Stimulated activated CD4-positive, alpha-beta T cell treated with anti-CD3 and anti-CD28 coated beads, Interleukin-12 subunit alpha, Interleukin-12 subunit beta, amount 100 ng/mL, for 48 hours (primary cell): ENCODE measurements at regions not wholly inside any gene's neighbourhood (a gene's known extent, or its start where the extent isn't known, plus 50 kb on each side); places are given as distances from the start of the nearest gene placed in this dataset.
"Not testable (repeated sequence)": the region's sequence is repeated elsewhere in the genome, so short reads cannot be mapped to it uniquely, and the experiment has no call there.

ENCODE experiments used
- DNase-seq, 3 donors: peaks; one replicate each; pipeline ENCODE4 v3.0.0-alpha.2; 2020; ENCODE audit warnings: low read depth in 2 of 3, low spot score in 1 of 3

DNA sequence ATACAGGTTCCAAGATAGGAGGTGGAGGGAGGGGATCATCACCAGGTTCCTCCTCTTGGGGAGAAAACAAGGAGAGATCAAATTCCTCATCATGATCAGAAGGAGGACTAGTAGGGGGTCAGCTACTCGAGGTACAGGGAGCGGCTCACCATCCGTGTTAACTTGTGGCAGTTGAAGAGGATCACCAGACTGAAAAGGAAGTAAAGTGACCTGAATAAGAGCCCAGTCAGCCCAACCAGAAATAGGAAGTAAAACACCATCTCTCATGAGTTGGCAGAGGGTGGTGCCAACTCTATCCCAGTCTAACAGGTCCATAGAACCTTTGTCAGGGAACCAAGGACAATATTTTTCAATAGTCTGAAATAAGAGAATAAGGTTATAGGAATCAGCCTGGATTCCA, 213.1 kb upstream of the KCNN2 start:
- DNase-seq: not testable (repeated sequence)

DNA sequence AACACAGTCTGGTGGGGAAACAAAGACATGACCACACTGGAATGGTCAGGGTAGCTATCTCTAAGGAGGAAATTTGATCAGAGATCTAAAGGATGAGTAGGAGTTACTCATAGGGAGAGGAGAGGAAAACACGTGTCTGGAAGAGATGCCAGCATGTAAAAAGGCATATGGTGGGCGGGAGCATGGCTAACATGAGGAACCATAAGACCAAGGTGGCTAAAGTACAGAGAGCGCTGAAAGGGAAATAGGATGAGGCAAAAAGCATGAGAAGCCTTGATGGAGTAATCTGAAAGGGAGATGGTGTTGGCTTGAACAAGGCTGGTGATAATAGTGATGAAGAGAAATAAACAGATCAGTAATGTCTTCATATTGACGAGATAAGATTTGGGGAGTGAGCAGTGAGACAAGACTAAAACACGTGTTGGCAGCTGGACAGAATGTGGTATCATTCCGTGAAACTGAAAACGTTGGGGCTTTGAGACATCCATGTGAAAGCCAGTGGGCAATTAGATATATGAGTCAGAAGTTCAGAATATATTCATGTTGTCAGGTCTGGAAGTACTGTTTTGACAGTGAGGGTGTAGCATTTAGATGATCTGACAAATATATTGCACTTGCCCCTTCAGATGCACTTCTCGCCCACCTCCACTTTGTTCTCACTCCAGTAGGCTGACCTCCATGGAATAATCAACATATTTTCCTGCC, 209.1 kb upstream of the KCNN2 start:
- DNase-seq: no peak

DNA sequence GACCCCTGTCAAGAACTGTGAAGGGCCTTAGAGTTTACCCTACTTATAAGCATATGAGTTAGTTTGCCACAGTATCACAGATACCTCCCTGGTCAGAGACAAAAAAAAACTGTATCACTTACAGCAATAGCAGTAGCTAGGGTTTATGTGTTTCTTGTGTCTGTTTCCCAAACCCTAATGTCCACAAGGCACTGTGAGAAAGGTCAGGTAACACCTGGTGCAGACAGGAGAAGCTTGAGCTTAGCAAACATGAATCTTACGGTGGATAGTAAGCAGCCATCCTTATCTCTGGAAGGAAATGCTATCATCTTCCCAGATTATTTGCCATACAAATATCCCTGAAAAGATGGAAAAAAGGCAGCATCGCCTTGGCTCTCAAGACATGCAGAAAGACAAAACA, 208.5 kb upstream of the KCNN2 start:
- no peak for DNase-seq

DNA sequence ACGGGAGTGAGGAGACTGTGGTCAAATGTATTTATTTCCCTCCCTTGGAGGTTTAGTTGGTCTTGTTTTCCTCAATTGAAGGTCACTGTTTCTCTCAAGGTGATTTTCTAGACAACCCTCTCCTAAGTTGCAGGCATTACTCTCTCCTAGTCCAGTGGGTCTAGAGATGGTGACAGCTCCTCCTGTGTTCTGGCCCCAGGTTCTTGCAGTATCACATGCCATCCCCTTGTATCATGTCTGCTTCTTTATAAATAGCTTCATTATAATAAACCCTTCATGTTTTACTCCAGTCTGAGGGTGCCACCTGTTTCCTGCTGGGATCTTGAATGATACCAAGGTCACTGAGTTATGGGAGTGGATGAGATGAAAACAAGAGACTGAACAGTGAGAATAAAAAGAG, 208.0 kb upstream of the KCNN2 start:
- DNase-seq: no peak

DNA sequence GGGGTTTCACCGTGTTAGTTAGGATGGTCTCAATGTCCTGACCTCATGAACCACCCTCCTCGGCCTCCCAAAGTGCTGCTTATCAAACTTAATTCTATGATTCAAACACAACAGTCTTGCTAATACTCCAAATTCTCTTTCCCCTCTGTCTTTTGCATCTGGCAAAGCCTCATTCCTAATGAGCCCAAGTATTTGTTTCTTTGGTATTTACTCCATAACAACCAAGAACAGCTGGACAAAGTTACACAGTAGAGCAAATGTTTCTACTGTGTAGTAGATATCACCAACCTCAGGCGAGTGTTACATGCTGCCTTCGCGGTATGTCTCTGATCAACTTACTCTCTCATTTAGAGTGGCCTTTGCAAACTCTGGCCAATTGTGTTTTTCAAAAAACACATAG, 195.8 kb upstream of the KCNN2 start:
- DNase-seq: no peak

DNA sequence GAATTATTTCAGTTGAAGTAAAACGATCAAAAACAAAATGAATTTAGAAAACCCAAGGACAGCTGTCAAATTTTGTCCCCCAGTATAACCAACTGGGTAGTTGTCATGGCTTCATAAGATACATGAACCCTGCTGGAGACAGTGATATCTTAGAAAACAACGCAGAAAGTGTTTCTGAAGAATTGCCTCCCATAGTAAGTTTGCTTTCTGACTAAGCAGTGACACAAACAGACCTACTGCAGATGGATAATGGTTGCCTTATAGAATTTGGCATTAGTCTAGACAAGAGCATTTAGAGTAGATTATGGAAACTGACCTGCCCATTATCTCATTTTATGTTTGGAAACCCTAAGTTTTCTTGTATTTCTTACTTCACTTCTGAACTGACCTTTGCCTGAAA, 187.7 kb upstream of the KCNN2 start:
- DNase-seq: no peak

DNA sequence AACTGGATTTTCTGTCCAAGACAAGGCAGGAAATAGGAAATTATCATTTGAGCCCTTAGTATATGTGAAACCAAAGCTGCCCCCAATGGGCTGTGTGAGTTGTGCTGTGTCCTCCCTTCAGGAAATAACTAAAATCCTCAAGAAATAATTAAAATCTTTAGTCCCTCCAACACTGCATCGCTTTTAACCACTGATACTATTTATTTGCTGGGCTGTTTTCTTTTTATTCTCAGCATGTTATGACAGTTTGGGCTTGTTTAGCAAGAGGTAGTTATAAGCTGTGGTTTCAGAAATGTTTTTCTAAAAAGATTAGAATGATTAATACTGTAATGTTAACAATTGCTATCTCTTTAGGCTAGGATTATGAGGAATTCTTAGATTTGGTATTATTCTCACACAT, 187.0 kb upstream of the KCNN2 start:
- DNase-seq: no peak

DNA sequence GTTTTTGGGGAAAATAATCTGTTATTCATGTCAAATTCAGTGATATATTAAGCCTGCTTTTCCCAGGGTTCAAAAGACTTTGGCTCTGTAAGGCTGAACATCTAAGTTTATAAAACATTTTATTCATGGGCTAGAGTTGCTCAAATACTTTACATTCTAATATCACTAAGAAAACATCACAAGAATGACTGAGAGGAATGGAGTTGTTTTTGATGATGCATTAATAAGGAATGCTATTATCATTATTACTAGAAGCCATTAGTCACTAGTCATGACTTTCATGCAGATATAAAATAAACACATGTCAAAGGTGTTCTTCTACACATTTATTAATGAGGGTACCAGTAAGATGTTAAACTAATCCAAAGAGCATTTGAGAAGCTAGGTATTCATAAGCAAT, 185.5 kb upstream of the KCNN2 start:
- no peak for DNase-seq

DNA sequence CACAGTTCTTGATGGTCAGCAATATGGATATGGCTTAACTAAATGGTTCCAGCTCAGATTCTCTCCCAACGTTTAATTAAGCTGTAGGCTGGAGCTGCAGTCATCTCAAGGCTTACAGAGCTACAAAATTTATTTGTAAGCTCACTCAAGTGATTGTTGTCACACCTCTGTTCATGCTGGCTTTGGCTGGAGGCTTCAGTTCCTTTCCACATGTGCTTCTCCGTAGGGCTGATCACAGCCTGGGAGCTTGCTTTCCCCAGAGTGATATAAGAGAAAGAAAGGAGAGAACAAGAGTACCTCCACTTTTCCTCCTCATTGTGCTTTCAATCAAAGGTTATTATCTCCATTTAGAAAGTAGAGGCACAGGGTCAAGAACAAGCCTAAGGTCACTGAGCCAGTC, 182.7 kb upstream of the KCNN2 start:
- DNase-seq: no peak

DNA sequence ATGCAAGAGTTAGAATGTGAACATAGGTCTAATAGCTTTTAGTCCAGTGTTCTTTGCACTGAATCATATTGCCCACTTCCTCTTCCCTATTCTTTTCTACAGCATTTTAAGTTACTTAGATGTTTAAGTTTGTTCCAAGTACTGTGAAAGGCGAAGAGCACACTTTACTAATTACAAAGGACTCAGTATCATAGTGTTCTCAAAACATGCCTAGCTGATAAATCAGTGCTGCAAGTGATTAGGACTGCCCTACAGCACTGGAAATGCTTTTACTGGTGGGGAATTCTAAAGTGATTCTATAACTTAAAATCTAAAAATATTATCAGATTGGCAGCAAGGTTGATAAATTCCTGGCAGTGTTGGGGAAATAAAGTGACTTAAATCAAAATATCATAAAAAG, 177.9 kb upstream of the KCNN2 start:
- no peak for DNase-seq

DNA sequence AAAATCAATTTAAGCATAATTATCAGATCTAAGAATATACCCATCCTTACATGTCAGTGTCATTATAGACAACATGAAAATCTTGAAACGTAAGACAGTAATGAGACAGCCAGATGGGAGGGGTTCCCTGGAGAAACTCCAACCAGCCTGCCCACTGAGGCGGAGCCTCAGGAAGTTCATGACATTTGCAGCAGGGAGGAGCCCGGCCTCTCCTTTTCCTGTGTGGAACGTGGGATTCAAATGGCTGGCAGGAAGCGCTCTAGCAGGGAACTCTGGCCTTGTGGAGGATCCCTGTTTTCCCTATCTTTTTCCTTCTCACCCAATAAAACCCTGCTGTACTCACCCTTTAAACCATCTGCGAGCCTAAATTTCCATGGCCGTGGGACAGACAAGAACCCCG, 176.6 kb upstream of the KCNN2 start:
- no peak for DNase-seq

DNA sequence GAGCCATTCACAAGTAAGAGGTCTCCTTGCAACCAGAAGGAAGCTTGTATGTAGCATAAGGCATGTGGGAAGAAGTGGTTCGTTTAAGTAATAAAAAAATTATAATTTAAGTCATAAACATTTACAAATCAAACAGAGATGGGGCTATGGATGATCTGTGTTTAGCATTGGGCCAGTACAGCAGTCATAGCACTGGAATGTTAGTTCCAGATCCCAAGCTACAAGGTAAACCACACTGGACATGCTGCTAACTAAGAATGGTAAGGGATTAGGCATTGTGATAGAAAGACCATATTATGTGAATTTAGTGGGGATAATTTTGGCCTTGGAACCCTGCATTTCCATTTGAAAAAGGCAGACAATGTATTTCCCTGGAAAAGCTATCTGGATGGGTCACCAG, 170.4 kb upstream of the KCNN2 start:
- DNase-seq: no peak

DNA sequence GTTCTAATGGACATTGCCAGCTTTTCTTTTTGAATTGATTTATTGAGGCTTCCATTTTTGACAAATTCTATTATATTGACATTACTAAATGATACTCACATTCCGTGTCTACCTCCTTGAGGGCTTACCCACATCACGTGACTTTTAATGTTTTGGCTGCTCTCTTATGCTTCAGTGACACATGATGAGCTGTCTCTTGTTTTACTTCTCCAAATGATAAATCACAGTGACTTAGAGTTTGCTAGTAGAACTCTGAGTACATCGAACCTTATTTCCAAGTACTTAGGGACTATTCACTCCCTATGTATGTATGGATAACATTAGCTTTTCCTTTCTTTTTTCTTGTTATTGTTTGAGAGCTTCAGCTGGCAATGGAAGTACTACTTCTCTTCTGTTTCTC, 169.8 kb upstream of the KCNN2 start:
- DNase-seq: no peak

DNA sequence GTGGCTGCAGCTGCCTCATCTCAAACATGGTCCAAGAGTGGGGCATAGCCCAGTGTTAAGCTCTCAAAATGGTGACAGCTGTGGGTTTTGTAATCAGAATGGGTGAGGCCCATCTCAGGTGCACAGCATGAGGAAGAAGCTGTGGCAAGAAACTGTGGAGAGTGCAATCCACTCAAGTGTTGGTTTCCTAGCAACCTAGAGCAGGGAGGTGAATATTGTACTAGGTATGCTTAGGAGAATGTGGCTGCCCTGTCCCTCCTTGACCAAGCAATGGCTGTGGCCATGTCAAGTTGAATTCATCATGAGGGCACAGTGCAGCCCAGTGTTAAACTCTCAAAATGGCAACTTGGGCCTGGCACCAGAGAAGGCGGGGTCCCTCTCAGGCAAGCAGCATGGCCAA, 160.5 kb upstream of the KCNN2 start:
- no peak for DNase-seq

DNA sequence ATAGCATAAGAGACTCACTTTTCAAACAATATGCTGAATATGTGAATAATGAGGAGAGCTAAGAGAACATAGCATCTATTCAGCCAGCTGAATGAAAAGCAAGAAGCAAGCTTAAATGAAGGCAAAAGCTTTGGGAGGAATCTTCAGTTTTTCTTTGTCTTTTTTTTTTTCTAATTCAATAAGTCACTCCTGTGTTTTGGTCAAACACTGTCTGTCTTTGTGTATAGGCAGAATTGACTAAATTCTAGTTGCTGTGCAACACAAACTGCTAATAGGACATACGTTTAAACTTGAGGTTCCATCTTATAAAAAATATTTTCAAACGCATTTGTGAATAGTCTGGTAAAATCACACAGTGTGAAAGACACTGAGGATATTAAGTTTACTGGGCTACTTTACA, 156.9 kb upstream of the KCNN2 start:
- DNase-seq: no peak

DNA sequence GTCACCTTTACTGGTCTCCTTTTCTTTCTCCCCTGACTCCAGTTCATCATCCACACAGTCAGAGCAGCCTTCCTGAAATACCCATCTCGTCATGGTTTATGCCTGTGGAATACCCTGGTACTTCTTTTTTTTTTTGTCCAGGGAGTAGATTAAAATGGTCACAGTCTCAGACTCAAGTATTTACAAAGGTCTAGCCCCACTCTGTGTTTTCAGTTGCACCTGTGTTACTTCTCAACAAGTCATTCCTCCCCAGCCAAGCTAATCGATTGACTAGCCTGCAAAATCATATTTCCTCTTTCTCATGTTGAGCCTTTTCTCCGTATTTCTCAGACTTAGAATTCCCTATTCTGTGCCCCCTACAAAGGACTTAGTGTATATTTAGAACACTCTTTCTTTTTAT, 155.2 kb upstream of the KCNN2 start:
- DNase-seq: no peak

DNA sequence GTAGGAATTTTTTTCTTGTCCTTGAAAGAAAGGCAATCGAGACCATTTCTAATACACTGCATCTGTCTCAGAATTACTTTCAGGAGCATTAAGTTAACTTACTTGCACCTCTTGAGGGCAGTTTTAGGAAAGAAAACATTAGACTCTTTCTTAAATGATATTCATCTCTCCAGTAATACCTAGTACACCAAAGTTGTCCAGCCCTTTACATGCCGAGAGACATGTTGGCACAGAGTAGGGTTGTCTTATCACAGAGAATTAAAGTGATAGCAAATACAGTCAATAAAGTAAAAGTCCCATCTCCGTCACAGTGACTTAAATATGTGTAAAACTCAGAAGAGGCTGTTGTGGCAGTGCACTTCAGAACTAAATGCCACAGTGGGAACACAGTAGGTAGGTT, 154.3 kb upstream of the KCNN2 start:
- no peak for DNase-seq

DNA sequence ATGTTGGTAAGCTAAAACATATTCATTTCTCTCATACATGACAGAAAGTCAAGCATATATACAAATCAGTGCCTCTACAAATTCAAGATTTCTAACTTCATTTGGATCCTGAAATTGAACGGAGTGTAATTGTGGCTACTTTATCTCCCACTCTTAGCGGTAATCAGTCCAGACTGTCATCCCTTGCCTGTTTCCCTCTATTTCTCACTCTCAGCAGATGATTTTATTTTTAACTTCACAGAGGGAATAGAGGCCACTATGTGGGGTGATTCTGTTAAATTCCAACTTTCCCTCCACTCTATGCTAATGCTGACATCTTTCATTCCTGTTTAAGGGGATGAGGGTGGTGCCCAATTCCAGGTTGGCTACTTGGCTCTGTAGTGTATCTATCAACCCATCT, 153.8 kb upstream of the KCNN2 start:
- DNase-seq: no peak

DNA sequence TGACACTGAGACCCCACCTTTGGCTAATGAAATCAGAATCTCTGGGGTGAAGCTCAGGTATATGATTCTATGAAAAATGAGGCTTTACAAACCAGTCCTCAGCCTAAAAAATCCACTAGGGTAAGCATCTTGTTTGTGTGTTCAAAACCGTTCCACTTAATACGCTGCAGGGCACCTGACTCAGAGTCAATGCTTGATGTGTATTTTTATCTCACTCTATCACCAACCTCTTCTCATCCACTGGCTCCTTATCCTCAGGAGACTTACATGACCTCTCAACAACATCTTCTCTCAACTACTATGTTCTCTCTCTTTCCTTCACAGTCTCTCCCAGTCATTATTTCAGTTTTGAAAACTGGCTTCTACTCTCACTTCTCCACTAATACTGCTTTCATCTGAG, 153.3 kb upstream of the KCNN2 start:
- DNase-seq: no peak

DNA sequence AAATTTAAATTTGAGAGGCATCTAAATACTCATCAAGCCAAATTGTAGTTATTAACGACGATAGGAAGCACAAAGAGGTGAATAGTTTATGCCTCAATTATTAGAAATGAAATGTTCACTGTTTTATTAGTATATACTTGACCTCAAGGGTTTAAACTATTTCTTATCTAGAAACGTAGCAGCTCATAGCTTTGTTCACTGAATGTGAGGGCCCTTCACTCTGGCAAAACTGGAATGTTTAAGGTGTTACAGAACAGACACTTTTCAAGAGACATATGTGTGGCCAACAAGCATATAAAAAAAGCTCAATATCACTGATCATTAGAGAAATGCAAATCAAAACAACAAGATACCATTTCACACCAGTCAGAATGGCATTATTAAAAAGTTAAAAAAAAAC, 151.2 kb upstream of the KCNN2 start:
- DNase-seq: no peak

DNA sequence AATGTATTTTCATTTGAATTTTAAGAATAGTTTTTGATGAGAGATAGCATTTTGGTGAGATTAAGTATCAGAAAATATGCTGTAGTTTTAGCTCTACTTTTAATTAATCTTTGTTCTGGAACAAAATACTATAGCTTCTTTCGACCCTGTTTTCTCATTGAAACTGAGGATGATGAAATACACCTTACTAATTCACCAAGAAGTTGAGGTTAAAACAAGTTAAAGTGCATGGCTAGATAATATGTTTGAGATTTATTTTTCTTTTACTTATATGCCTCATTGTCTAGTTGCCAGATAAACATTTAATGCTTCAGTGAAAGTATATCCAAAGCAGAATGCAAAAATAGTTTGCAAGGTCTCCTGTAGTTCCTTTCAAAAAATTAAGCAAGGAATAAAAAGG, 140.1 kb upstream of the KCNN2 start:
- no peak for DNase-seq

DNA sequence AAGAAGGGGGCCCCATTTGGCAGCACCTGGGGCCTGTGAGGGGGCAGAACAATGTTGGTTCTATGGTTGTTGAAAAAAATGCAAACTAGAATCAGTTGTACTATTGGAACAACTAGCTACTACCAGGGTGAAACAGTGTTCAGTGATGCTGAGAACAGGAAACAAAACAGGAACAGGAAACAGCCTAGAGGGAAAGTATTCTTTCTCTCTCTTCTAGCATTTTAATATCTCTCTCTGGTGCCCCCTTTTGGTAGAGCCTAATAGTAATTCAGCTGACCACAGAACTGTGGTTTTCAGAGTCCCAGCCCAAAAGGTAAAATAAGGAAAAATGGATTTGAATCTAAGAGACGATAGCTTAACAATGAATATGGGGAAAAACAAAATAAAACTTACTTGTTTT, 138.0 kb upstream of the KCNN2 start:
- no peak for DNase-seq

DNA sequence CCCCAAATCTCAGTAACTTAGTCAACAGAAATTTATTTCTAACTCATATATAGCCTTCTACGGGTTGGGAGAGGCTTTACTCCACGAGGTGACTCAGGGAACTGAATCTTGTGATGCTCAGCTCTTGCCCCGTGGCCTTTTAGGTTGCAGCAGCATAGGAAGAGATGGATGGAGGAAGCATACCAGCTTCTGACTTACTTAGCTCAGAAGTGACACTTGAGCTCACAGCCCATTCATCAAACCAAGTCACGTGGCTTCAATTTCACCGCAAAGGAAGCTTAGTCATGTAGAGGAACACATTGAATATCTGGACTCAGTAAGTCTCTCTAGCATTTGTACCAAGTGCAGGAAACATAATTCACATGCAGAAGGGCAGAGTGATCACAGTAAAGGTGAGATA, 124.1 kb upstream of the KCNN2 start:
- DNase-seq: no peak

DNA sequence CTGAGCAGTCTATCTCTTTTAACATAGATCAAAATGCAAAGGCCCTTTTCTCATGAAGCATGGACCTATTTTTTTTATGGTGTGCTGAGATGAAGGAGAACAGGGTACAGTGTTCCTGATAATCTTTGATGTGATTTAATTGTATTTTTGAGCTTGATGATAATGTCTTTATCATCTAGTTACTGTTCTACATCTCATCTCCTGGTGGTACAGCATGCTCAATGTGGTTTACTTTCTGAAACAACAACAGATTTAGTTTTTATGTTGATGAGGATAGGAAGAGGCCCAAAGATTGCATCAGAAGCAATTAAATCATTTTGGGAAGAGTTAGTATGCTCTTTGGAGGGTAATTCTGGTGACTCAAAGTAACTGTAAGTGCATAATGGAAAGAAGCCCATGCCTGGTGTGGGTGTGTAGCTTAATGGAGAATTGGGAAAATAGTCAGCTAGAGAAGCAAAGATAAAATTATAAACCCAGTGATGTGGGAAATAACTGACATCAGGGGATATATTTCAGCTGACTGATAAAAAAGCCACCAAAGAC, 123.0 kb upstream of the KCNN2 start:
- DNase-seq: no peak
